IMR-90 (cell line): ENCODE measurements at regions not wholly inside any gene's neighbourhood (a gene's known extent, or its start where the extent isn't known, plus 50 kb on each side); places are given as distances from the start of the nearest gene placed in this dataset.

Source experiments
- ATAC-seq: fragments of 200-7000 bp; cut with Tn5 transposase; 2 replicates; pipeline ENCODE4 v1.9.1; 2020; ENCODE audit warnings: low read depth, mild to moderate bottlenecking, moderate library complexity
- BruUV-seq: library from RNA; stranded (reverse); fragments of 400-500 nt; replicated peaks from 2 replicates; lab custom pipeline; 2021; lab: Mats Ljungman, UMichigan
- CTCF ChIA-PET: fragments of 300-600 bp; formaldehyde crosslinking; extraction: SDS; loops from one replicate; lab custom pipeline; 2021; ENCODE audit warnings: antibody characterized with exemption; lab: Yijun Ruan, JAX
- POLR2A ChIA-PET: fragments of 300-600 bp; sonication (Branson Sonifier 250); formaldehyde crosslinking; loops from one replicate; lab custom pipeline; 2022; ENCODE audit warnings: antibody characterized with exemption; ENCODE audit not compliant: unreplicated experiment; lab: Charles Lee
- DNase-seq: peaks from one replicate; pipeline ENCODE4 v3.0.0; 2013
- H2AFZ ChIP-seq: replicated peaks from 2 replicates; pipeline ENCODE3; 2013; ENCODE audit warnings: low read length, mild to moderate bottlenecking; ENCODE audit not compliant: poor library complexity
- H2AK5ac ChIP-seq: 2 replicates; pipeline ENCODE4 v1.6.1; 2013; ENCODE audit warnings: low read depth, low read length, inconsistent platforms
- H2AK9ac ChIP-seq: replicated peaks from 2 replicates; pipeline ENCODE3; 2013; ENCODE audit warnings: mild to moderate bottlenecking, low read depth, low read length, moderate library complexity; ENCODE audit not compliant: poor library complexity
- H2BK120ac ChIP-seq: 2 replicates; pipeline ENCODE4 v1.6.1; 2013; ENCODE audit warnings: low read depth, low read length, inconsistent platforms
- H2BK15ac ChIP-seq: 3 replicates; pipeline ENCODE4 v1.6.1; 2013; ENCODE audit warnings: low read depth, low read length, inconsistent platforms
- H2BK20ac ChIP-seq: 2 replicates; pipeline ENCODE4 v1.6.1; 2013; ENCODE audit warnings: low read depth, mild to moderate bottlenecking, inconsistent platforms, low read length, moderate library complexity
- H2BK5ac ChIP-seq: 2 replicates; pipeline ENCODE4 v1.6.1; 2013; ENCODE audit warnings: mild to moderate bottlenecking, low read depth, low read length, inconsistent platforms; ENCODE audit not compliant: poor library complexity, severe bottlenecking
- H3K14ac ChIP-seq: replicated peaks from 2 replicates; pipeline ENCODE4 v1.6.1; 2013; ENCODE audit warnings: low read depth, low read length, inconsistent platforms
- H3K18ac ChIP-seq: 2 replicates; pipeline ENCODE4 v1.6.1; 2013; ENCODE audit warnings: low read depth, low read length, control low read depth
- H3K23ac ChIP-seq: 2 replicates; pipeline ENCODE4 v1.6.1; 2013; ENCODE audit warnings: low read depth, low read length, inconsistent platforms
- H3K27ac ChIP-seq: 2 replicates; pipeline ENCODE4 v1.5.1; 2013; ENCODE audit warnings: mild to moderate bottlenecking, control low read depth, low read length; ENCODE audit not compliant: insufficient read depth
- H3K27me3 ChIP-seq: 2 replicates; pipeline ENCODE4 v1.6.1; 2013; ENCODE audit warnings: low read length; ENCODE audit not compliant: control insufficient read depth, insufficient read depth
- H3K36me3 ChIP-seq: 2 replicates; pipeline ENCODE4 v1.6.1; 2013; ENCODE audit warnings: low read length, mixed read lengths; ENCODE audit not compliant: control insufficient read depth, insufficient read depth
- H3K4ac ChIP-seq: 2 replicates; pipeline ENCODE4 v1.6.1; 2013; ENCODE audit warnings: low read depth, low read length, inconsistent platforms
- H3K4me1 ChIP-seq: 2 replicates; pipeline ENCODE4 v1.6.1; 2013; ENCODE audit warnings: low read length, mixed read lengths; ENCODE audit not compliant: control insufficient read depth, insufficient read depth
- H3K4me2 ChIP-seq: 2 replicates; pipeline ENCODE4 v1.6.1; 2013; ENCODE audit warnings: low read depth, mild to moderate bottlenecking, control low read depth, low read length, moderate library complexity
- H3K4me3 ChIP-seq: 2 replicates; pipeline ENCODE4 v1.5.1; 2013; ENCODE audit warnings: low read depth, mild to moderate bottlenecking, control low read depth, low read length, moderate library complexity; ENCODE audit not compliant: insufficient read depth
- H3K56ac ChIP-seq: 2 replicates; pipeline ENCODE4 v1.6.1; 2013; ENCODE audit warnings: low read length, inconsistent platforms; ENCODE audit not compliant: insufficient read depth; ENCODE audit errors: extremely low read depth
- H3K79me1 ChIP-seq, 2 experiments: 2 replicates each; pipeline ENCODE4 v1.6.1; 2013; ENCODE audit warnings: low read length in 2 of 2, inconsistent platforms in 1 of 2, low read depth in 1 of 2
- H3K9ac ChIP-seq: 2 replicates; pipeline ENCODE4 v1.6.1; 2013; ENCODE audit warnings: low read depth, low read length, control low read depth
- H3K9me1 ChIP-seq: 2 replicates; pipeline ENCODE4 v1.6.1; 2013; ENCODE audit warnings: low read length, inconsistent platforms; ENCODE audit not compliant: insufficient read depth
- H3K9me3 ChIP-seq: 2 replicates; pipeline ENCODE4 v1.6.1; 2013; ENCODE audit warnings: low read length; ENCODE audit not compliant: control insufficient read depth, insufficient read depth
- H4K20me1 ChIP-seq: 2 replicates; pipeline ENCODE4 v1.6.1; 2013; ENCODE audit warnings: low read length, inconsistent platforms; ENCODE audit not compliant: insufficient read depth
- H4K5ac ChIP-seq: 2 replicates; pipeline ENCODE4 v1.6.1; 2013; ENCODE audit warnings: mild to moderate bottlenecking, low read depth, low read length, control low read depth
- H4K8ac ChIP-seq, 2 experiments: 2 replicates each; pipeline ENCODE4 v1.6.1; 2013; ENCODE audit warnings: low read depth in 2 of 2, low read length in 2 of 2, control low read depth in 1 of 2, inconsistent platforms in 1 of 2
- H4K91ac ChIP-seq: 2 replicates; pipeline ENCODE4 v1.6.1; 2013; ENCODE audit warnings: low read depth, low read length, inconsistent platforms; ENCODE audit not compliant: insufficient read depth
- CEBPB ChIP-seq: IDR thresholded peaks from 2 replicates; pipeline ENCODE4 v1.6.1; 2012; ENCODE audit warnings: low read depth, low read length, improper control_type of control experiment
- CTCF ChIP-seq: conservative IDR thresholded peaks from 2 replicates; pipeline ENCODE4 v1.5.1; 2012; ENCODE audit warnings: mild to moderate bottlenecking, low read depth, low read length, improper control_type of control experiment
- ELK1 ChIP-seq: fragments of 150-350 bp; IDR thresholded peaks from 2 replicates; pipeline ENCODE4 v1.6.1; 2016; ENCODE audit warnings: low read depth, mild to moderate bottlenecking, low read length, moderate library complexity, borderline replicate concordance
- FOS ChIP-seq: fragments of 150-350 bp; IDR thresholded peaks from 2 replicates; pipeline ENCODE4 v1.6.1; 2016; ENCODE audit warnings: low read depth, low read length
- MAFK ChIP-seq: IDR thresholded peaks from 2 replicates; pipeline ENCODE4 v1.6.1; 2012; ENCODE audit warnings: low read depth, low read length, improper control_type of control experiment
- MAZ ChIP-seq: IDR thresholded peaks from 2 replicates; pipeline ENCODE4 v1.6.1; 2012; ENCODE audit warnings: low read depth, mild to moderate bottlenecking, low read length, improper control_type of control experiment, moderate library complexity, borderline replicate concordance
- NFE2L2 ChIP-seq: fragments of 150-350 bp; IDR thresholded peaks from 2 replicates; pipeline ENCODE4 v1.6.1; 2016; ENCODE audit warnings: low read depth, mild to moderate bottlenecking, low read length
- POLR2A ChIP-seq: IDR thresholded peaks from 2 replicates; pipeline ENCODE4 v1.6.1; 2012; ENCODE audit warnings: mild to moderate bottlenecking, low read depth, low read length
- RAD21 ChIP-seq: IDR thresholded peaks from 2 replicates; pipeline ENCODE4 v1.6.1; 2012; ENCODE audit warnings: low read length, improper control_type of control experiment
- RCOR1 ChIP-seq: IDR thresholded peaks from 2 replicates; pipeline ENCODE4 v1.6.1; 2012; ENCODE audit warnings: mild to moderate bottlenecking, low read length, improper control_type of control experiment; ENCODE audit not compliant: insufficient replicate concordance
- RFX5 ChIP-seq: IDR thresholded peaks from 2 replicates; pipeline ENCODE4 v1.8.0; 2012; ENCODE audit warnings: low read depth, mild to moderate bottlenecking, low read length, moderate library complexity
- SMC3 ChIP-seq: fragments of 150-350 bp; IDR thresholded peaks from 2 replicates; pipeline ENCODE4 v1.6.1; 2016; ENCODE audit warnings: low read depth, mild to moderate bottlenecking, antibody characterized with exemption, low read length, moderate library complexity
- USF2 ChIP-seq: fragments of 150-350 bp; IDR thresholded peaks from 2 replicates; pipeline ENCODE4 v1.6.1; 2017; ENCODE audit warnings: mild to moderate bottlenecking, antibody characterized with exemption, low read length, low read depth
- WGBS, 2 experiments: methylation state at CpG; one replicate each; pipeline versions ENCODE4 v1.1.5 to v1.1.7; 2013; ENCODE audit warnings: missing lambda C conversion rate in 2 of 2; ENCODE audit not compliant: insufficient read length in 1 of 2; ENCODE audit errors: extremely low coverage in 2 of 2; 5-methylcytosine and 5-hydroxymethylcytosine counted together
- dilution Hi-C: fragments of 300-500 bp; cut with HindIII; formaldehyde crosslinking; loops from one replicate; pipeline ENCODE4 v1.14.3; 2018; ENCODE audit warnings: low sequenced_read_pairs; ENCODE audit not compliant: unreplicated experiment
- in situ Hi-C: fragments of 300-500 bp; cut with MboI; formaldehyde crosslinking; loops from 3 replicates; pipeline ENCODE4 v1.14.3; 2019; ENCODE audit warnings: low sequenced_read_pairs, inconsistent platforms, mixed read lengths
- intact Hi-C: fragments of 100-400 bp; cut with micrococcal nuclease; formaldehyde crosslinking; loops from 2 replicates; pipeline ENCODE4 v1.10.0; 2022

GRCh38 chr1:5342830-5343229, 649.4 kb downstream of the NPHP4 start:
- H2BK120ac ChIP-seq = no peak overlapping the region
- H2AK9ac ChIP-seq = no peak overlapping the region
- ChIA-PET CTCF (no interaction called here), POLR2A (no interaction called here)
- H3K18ac ChIP-seq = no peak overlapping the region
- WGBS, 2 experiments = 66% methylated on average over 4 of the region's 11 CpGs; no CpG with 5 or more reads in 1 of the 2 experiments
- no peak overlapping the region for H2AFZ ChIP-seq
- no peaks in the 10 kb centered on the region for H3K36me3 ChIP-seq
- no peak overlapping the region for H3K14ac ChIP-seq
- intact Hi-C loops (no loop called here), dilution Hi-C loops (no loop called here), in situ Hi-C loops (no loop called here)
- H3K4me3 ChIP-seq = no peak overlapping the region
- no peaks in the 10 kb centered on the region for H4K20me1 ChIP-seq
- H2BK20ac ChIP-seq = no peak overlapping the region
- no peak overlapping the region for H3K9ac ChIP-seq
- ATAC-seq (no peak), DNase-seq (no peak)
- no peak overlapping the region for H4K8ac ChIP-seq
- no peak overlapping the region for H4K91ac ChIP-seq
- no peaks in the 10 kb centered on the region for H3K9me1 ChIP-seq
- H2BK15ac ChIP-seq = no peak overlapping the region
- no peak overlapping the region for H3K27ac ChIP-seq
- no peak overlapping the region for H4K5ac ChIP-seq
- H2BK5ac ChIP-seq = no peak overlapping the region
- no peaks in the 10 kb centered on the region for H3K79me1 ChIP-seq
- no peaks in the 10 kb centered on the region for H3K4me1 ChIP-seq
- no peak overlapping the region for H2AK5ac ChIP-seq
- H3K4ac ChIP-seq = no peak overlapping the region
- H3K56ac ChIP-seq = no peak overlapping the region
- H3K9me3 ChIP-seq = peaks cover 46% of the 10 kb centered on the region
- no peaks in the 10 kb centered on the region for H3K27me3 ChIP-seq
- H3K23ac ChIP-seq = no peak overlapping the region
- H3K4me2 ChIP-seq = no peak overlapping the region
- TF ChIP-seq SMC3 = no peak
- TF ChIP-seq NFE2L2 = no peak
- no peak for TF ChIP-seq FOS
- TF ChIP-seq RCOR1 = no peak
- no peak for TF ChIP-seq CEBPB
- TF ChIP-seq RAD21 = no peak
- TF ChIP-seq MAZ = no peak
- TF ChIP-seq CTCF = no peak
- no peak for TF ChIP-seq RFX5
- TF ChIP-seq MAFK = no peak
- TF ChIP-seq ELK1 = no peak
- TF ChIP-seq POLR2A = no peak
- TF ChIP-seq USF2 = no peak
- BruUV-seq = no TSS peak
